G401 (cell line): ENCODE measurements at regions not wholly inside any gene's neighbourhood (a gene's known extent, or its start where the extent isn't known, plus 50 kb on each side); places are given as distances from the start of the nearest gene placed in this dataset.
"Not testable (repeated sequence)": the region's sequence is repeated elsewhere in the genome, so short reads cannot be mapped to it uniquely, and the experiment has no call there.

Experiments used
- DNase-seq: peaks from one replicate; pipeline ENCODE4 v3.0.0-alpha.2; 2015; ENCODE audit warnings: low spot score
- in situ Hi-C: cut with HindIII; loops from 2 replicates; pipeline ENCODE4 v1.10.0; 2016; ENCODE audit warnings: low sequenced_read_pairs, mixed read lengths

- no peak for DNase-seq
Observed at GRCh38 chr5:90221951-90222350, 187.6 kb downstream of the CETN3 start.

DNA sequence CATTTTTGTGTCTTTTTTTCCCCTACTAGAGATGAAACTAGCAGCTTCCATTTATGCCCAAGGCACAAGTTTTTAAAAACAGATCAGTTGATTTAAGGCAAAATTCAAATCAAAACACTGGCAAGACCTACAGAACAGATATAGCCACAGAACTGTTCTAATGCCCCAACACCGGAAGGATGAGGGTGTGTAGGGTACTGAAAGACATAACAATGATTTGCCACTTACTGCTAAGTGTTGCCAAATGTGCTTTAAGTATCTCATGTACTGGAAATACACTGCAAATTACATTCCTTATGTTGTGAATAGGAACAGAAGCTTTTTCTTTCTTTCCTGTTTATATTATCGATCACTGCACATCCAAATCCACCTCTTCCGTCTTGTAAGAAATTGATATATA, 189.0 kb downstream of the CETN3 start:
- in situ Hi-C loops = no loop called here
- DNase-seq = no peak

More at GRCh38 chr5:90221951-90222350, 187.6 kb downstream of the CETN3 start:
- in situ Hi-C loops = no loop called here

GRCh38 chr5:90214991-90215390, 194.6 kb downstream of the CETN3 start:
- in situ Hi-C loops = no loop called here
- DNase-seq = no peak

- DNase-seq, in situ Hi-C loops: not testable (repeated sequence)
Observed at GRCh38 chr5:90208323-90208722, 201.2 kb downstream of the CETN3 start.

GRCh38 chr5:90201923-90202322, 207.6 kb downstream of the CETN3 start:
- DNase-seq = no peak
- in situ Hi-C loops = no loop called here

DNA sequence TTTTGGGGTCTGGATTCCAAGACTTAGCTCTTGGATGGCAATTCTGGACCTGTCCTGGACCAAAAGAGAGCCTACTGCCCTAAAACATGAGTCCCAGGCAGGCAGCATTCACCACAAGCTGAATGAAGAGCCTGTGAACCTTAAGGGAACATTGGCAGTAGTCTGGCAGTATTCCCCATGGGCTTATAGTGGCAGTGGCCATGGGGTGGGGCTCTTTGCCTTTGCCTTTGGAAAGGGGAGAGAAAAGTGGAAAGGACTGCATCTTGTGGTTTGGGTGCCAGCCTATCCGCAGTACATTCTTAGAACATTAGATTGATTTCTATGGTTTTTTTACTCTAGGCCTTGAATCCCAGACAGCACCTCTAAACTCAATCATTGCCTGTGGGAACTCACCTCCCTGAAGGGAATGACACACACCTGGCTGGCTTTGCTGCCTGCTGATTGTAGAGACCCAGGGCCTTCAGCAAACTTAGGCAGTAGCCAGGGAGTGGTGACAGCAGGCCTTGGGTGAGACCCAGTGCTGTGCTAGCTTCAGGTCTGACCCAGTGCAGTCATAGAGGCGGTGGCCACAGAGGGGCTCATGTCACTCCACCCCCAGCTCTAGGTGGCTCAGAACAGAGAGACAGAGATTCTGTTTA, 216.3 kb downstream of the CETN3 start:
- in situ Hi-C loops = no loop called here
- no peak for DNase-seq

- in situ Hi-C loops = no loop called here
- no peak for DNase-seq
Observed at GRCh38 chr5:90191352-90192045, 218.1 kb downstream of the CETN3 start.

DNA sequence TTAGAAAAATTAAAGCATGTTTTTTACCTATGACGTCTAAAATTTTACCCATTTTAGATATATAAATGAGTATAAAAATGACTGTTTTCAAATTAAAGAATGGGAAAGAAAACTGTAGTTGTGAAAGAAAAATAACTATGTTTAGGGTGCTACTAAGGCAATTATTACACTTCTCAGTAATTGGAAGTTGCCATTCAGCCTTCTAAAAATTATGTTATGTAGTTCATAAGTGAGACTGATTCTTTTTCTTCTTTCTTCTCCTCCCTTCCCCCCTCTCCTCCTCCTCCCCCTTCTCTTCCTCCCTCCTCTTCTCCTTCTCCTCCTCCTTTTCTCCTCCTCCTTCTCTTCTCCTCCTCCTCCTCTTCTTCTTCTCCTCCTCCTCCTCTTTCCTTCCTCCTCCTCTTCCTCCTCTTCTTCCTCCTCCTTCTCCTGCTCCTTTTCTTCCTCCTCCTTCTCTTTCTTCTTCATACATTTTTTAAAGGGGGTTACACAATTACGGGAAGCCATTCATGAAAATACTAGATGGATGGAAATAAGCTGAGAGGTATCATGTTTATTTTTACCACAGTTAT, 223.6 kb downstream of the CETN3 start:
- in situ Hi-C loops = no loop called here
- no peak for DNase-seq

GRCh38 chr5:90184764-90185163, 224.8 kb downstream of the CETN3 start:
- DNase-seq = no peak
- in situ Hi-C loops = no loop called here

GRCh38 chr5:90182726-90183125, 226.8 kb downstream of the CETN3 start:
- DNase-seq = no peak
- in situ Hi-C loops = no loop called here

GRCh38 chr5:90174236-90174635, 235.3 kb downstream of the CETN3 start:
- no peak for DNase-seq
- in situ Hi-C loops = no loop called here

GRCh38 chr5:90173299-90174030, 236.1 kb downstream of the CETN3 start:
- no peak for DNase-seq
- in situ Hi-C loops = no loop called here

- no peak for DNase-seq
- in situ Hi-C loops = no loop called here
Observed at GRCh38 chr5:90171466-90171865, 238.1 kb downstream of the CETN3 start.

- DNase-seq = peak; percentile 23
- in situ Hi-C loops = no loop called here
Observed at GRCh38 chr5:90170261-90170660, 239.3 kb downstream of the CETN3 start.

GRCh38 chr5:90169078-90169477, 240.5 kb downstream of the CETN3 start:
- peak; percentile 41 for DNase-seq
- in situ Hi-C loops = no loop called here

DNA sequence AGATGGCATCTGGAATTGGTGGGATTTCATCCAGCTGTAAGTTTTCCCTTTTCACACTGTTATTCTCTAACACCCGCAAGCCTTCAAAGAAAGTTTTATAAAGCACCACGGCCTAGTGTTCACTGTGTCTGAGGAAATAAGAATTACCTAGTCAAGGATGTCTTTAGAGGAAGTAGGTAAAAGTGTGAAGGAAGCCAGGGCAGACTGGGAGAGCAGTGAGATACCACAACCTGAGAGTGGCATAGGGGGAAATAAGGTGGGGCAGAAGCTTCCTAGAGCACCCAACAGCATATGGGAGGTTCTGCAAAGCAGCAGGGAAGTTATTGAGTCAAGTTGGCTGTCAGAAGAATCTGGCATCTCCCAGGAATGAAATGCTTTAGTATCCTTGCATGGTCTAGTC, 241.2 kb downstream of the CETN3 start:
- DNase-seq = no peak
- in situ Hi-C loops = no loop called here

DNA sequence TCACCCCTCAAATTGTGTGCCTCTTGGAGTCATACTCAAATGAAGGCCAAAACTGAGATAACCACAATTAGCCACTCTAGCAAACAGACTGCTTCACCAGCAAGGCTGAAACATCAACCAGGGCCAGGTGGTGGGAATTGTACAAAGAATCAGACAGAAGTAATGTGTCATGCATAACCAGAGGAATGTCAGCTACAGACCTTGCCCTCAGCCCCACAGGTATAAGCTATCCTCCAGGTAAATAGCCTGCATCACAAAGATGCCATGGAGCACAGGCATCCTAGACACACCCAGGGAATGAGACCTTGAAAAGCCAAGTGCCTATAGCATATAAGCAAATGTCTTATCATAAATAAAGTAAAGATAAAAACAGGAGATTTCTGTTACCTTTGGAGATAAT, 242.7 kb downstream of the CETN3 start:
- in situ Hi-C loops = no loop called here
- no peak for DNase-seq

- in situ Hi-C loops = no loop called here
- no peak for DNase-seq
Observed at GRCh38 chr5:90162324-90162723, 247.2 kb downstream of the CETN3 start.

DNA sequence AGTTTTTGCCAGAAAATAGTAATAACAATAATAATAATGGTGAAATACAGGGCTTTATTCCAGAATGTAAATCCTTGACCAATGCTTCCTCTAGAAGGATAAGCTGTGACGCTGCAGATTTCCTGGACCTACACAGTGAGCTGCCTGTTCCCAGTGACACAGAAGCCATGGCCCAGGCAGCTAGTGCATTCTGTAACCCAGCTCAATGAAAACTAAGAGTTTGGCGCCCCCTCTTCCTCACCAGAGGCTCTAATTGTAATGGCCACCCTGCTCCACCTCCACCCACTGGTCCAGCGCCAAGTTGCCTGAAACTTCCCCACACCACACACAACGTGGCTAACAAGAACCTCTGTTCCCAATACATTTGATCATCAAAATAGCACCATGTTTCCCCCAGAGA, 248.1 kb downstream of the CETN3 start:
- in situ Hi-C loops = no loop called here

GRCh38 chr5:90158131-90158530, 251.4 kb downstream of the CETN3 start:
- in situ Hi-C loops = no loop called here
- no peak for DNase-seq

More for the DNA sequence above, 248.1 kb downstream of the CETN3 start:
- peak; percentile 6 for DNase-seq
